Mesodermal cell (in vitro differentiated cells): ENCODE measurements at regions not wholly inside any gene's neighbourhood (a gene's known extent, or its start where the extent isn't known, plus 50 kb on each side); places are given as distances from the start of the nearest gene placed in this dataset.
"Not testable (repeated sequence)": the region's sequence is repeated elsewhere in the genome, so short reads cannot be mapped to it uniquely, and the experiment has no call there.

Source experiments
- H3K27ac ChIP-seq: 2 replicates; pipeline ENCODE4 v1.7.0; 2013; ENCODE audit warnings: mild to moderate bottlenecking, low read depth, low read length, moderate library complexity; ENCODE audit not compliant: severe bottlenecking
- H3K36me3 ChIP-seq: 2 replicates; pipeline ENCODE4 v1.7.1; 2013; ENCODE audit warnings: mild to moderate bottlenecking, low read length, moderate library complexity; ENCODE audit not compliant: control insufficient read depth, insufficient read depth
- H3K4me1 ChIP-seq: one replicate; pipeline ENCODE4 v1.7.1; 2013; ENCODE audit warnings: mild to moderate bottlenecking, low read length; ENCODE audit not compliant: insufficient read depth, control insufficient read depth, poor library complexity, severe bottlenecking
- H3K4me3 ChIP-seq: 2 replicates; pipeline ENCODE4 v1.7.0; 2013; ENCODE audit warnings: low read length, control low read depth, mild to moderate bottlenecking; ENCODE audit not compliant: insufficient read depth, poor library complexity, severe bottlenecking; ENCODE audit errors: extremely low read depth
- H3K9me3 ChIP-seq: 2 replicates; pipeline ENCODE4 v1.7.1; 2013; ENCODE audit warnings: mild to moderate bottlenecking, low read length, moderate library complexity; ENCODE audit not compliant: control insufficient read depth
- WGBS, 2 experiments: methylation state at CpG; one replicate each; pipeline ENCODE4 v1.1.5; 2013; ENCODE audit warnings: missing lambda C conversion rate in 2 of 2; ENCODE audit not compliant: insufficient coverage in 2 of 2; 5-methylcytosine and 5-hydroxymethylcytosine counted together

GRCh38 chrX:40788698-40789097, 53.4 kb upstream of the MED14 start:
- H3K9me3 ChIP-seq, H3K4me1 ChIP-seq, H3K36me3 ChIP-seq, H3K4me3 ChIP-seq, H3K27ac ChIP-seq: not testable (repeated sequence)
- 100% methylated on average over 1 to 3 of the region's 6 CpGs for WGBS, 2 experiments

- Histone ChIP-seq H3K27ac (no peak overlapping the region), H3K36me3 (no peaks in the 10 kb centered on the region), H3K4me3 (no peak overlapping the region), H3K4me1 (peaks cover 7% of the 10 kb centered on the region), H3K9me3 (no peaks in the 10 kb centered on the region)
- WGBS, 2 experiments = no CpG with 5 or more reads among the region's 1 CpG
Observed at GRCh38 chrX:40792433-40792832, 57.1 kb upstream of the MED14 start.

- H3K27ac ChIP-seq, H3K4me3 ChIP-seq, H3K4me1 ChIP-seq, H3K9me3 ChIP-seq, H3K36me3 ChIP-seq: not testable (repeated sequence)
- no CpG with 5 or more reads among the region's 1 CpG for WGBS, 2 experiments
Observed at GRCh38 chrX:40794829-40795130, 59.4 kb upstream of the MED14 start.

- not testable (repeated sequence) for H3K4me3 ChIP-seq, H3K36me3 ChIP-seq, H3K27ac ChIP-seq, H3K4me1 ChIP-seq, H3K9me3 ChIP-seq
- WGBS, 2 experiments = no CpG with 5 or more reads among the region's 3 CpGs
Observed at GRCh38 chrX:40799745-40800144, 64.4 kb upstream of the MED14 start.

GRCh38 chrX:40805404-40805803, 70.1 kb upstream of the MED14 start:
- Histone ChIP-seq H3K4me1 (no peaks in the 10 kb centered on the region), H3K4me3 (no peak overlapping the region), H3K27ac (no peak overlapping the region), H3K9me3 (no peaks in the 10 kb centered on the region), H3K36me3 (no peaks in the 10 kb centered on the region)
- WGBS, 2 experiments = 78 to 95% methylated on average over 2 to 4 of the region's 13 CpGs

- no peak overlapping the region for H3K4me3 ChIP-seq
- no peaks in the 10 kb centered on the region for H3K9me3 ChIP-seq
- WGBS, 2 experiments = no CpG with 5 or more reads among the region's 8 CpGs
- no peak overlapping the region for H3K27ac ChIP-seq
- no peaks in the 10 kb centered on the region for H3K4me1 ChIP-seq
- H3K36me3 ChIP-seq = no peaks in the 10 kb centered on the region
Observed at GRCh38 chrX:40806513-40807220, 71.3 kb upstream of the MED14 start.

- WGBS, 2 experiments = 80% methylated on average over 1 of the region's 4 CpGs; no CpG with 5 or more reads in 1 of the 2 experiments
- H3K9me3 ChIP-seq = no peaks in the 10 kb centered on the region
- H3K36me3 ChIP-seq = no peaks in the 10 kb centered on the region
- H3K27ac ChIP-seq = no peak overlapping the region
- no peak overlapping the region for H3K4me3 ChIP-seq
- no peaks in the 10 kb centered on the region for H3K4me1 ChIP-seq
Observed at GRCh38 chrX:40807384-40807783, 72.0 kb upstream of the MED14 start.

- Histone ChIP-seq H3K4me3 (no peak overlapping the region), H3K36me3 (no peaks in the 10 kb centered on the region), H3K9me3 (no peaks in the 10 kb centered on the region), H3K4me1 (no peaks in the 10 kb centered on the region), H3K27ac (no peak overlapping the region)
- no CpG with 5 or more reads among the region's 2 CpGs for WGBS, 2 experiments
Observed at GRCh38 chrX:40808203-40808602, 72.9 kb upstream of the MED14 start.

- Histone ChIP-seq H3K36me3 (no peaks in the 10 kb centered on the region), H3K9me3 (no peaks in the 10 kb centered on the region), H3K4me3 (no peak overlapping the region), H3K4me1 (no peaks in the 10 kb centered on the region), H3K27ac (no peak overlapping the region)
Observed at GRCh38 chrX:40809210-40809609, 73.9 kb upstream of the MED14 start.

- H3K4me1 ChIP-seq, H3K9me3 ChIP-seq, H3K27ac ChIP-seq, H3K4me3 ChIP-seq, H3K36me3 ChIP-seq: not testable (repeated sequence)
Observed at GRCh38 chrX:40815045-40815444, 79.7 kb upstream of the MED14 start.

GRCh38 chrX:40816906-40817305, 81.6 kb upstream of the MED14 start:
- Histone ChIP-seq H3K4me1 (no peaks in the 10 kb centered on the region), H3K27ac (no peak overlapping the region), H3K4me3 (no peak overlapping the region), H3K9me3 (no peaks in the 10 kb centered on the region), H3K36me3 (no peaks in the 10 kb centered on the region)
- WGBS, 2 experiments = 71 to 78% methylated on average over 3 to 5 of the region's 6 CpGs

- no peaks in the 10 kb centered on the region for H3K4me1 ChIP-seq
- H3K27ac ChIP-seq = no peak overlapping the region
- no peak overlapping the region for H3K4me3 ChIP-seq
- no peaks in the 10 kb centered on the region for H3K36me3 ChIP-seq
- no peaks in the 10 kb centered on the region for H3K9me3 ChIP-seq
- no CpG with 5 or more reads among the region's 1 CpG for WGBS, 2 experiments
Observed at GRCh38 chrX:40818236-40818635, 82.9 kb upstream of the MED14 start.
